ENCODE measurements at regions not wholly inside any gene's neighbourhood (a gene's known extent, or its start where the extent isn't known, plus 50 kb on each side); places are given as distances from the start of the nearest gene placed in this dataset.
A peak's percentile ranks its signal among the peaks of the same experiment; 100 is the strongest.

DNA sequence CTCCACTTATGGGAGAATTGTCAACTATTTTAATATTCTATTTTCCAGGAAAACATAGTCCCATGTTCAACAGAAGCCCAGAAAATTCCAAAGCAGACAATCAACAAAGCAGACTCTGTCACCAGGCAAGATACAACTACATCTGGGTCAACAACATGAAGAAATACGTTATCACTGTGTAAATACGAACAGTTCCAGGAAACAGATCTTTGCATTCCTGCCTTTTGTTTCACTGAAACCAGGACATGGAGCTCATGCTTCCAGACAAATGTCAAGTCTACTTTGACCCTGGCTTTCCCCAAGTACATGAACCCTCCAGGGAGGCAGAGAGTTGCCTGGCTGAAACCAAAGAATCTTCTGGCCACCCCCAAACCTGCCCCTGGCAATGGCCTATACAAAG is 106.7 kb downstream of the SETD4 start (continued):
- peak; percentile 99 for TF ChIP-seq TEAD3 (CRISPR knock-in tag; optimal IDR thresholded peaks at IDR 0.05; ENCODE audit: borderline replicate concordance)
- TF ChIP-seq ZNF234 (CRISPR knock-in tag; conservative IDR thresholded peaks at IDR 0.05): 0 out of 2 replicates have a peak, but pooled peaks have one; percentile 26
- TF ChIP-seq, protein P1, sequence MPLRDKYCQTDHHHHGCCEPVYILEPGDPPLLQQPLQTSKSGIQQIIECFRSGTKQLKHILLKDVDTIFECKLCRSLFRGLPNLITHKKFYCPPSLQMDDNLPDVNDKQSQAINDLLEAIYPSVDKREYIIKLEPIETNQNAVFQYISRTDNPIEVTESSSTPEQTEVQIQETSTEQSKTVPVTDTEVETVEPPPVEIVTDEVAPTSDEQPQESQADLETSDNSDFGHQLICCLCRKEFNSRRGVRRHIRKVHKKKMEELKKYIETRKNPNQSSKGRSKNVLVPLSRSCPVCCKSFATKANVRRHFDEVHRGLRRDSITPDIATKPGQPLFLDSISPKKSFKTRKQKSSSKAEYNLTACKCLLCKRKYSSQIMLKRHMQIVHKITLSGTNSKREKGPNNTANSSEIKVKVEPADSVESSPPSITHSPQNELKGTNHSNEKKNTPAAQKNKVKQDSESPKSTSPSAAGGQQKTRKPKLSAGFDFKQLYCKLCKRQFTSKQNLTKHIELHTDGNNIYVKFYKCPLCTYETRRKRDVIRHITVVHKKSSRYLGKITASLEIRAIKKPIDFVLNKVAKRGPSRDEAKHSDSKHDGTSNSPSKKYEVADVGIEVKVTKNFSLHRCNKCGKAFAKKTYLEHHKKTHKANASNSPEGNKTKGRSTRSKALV (CRISPR knock-in tag; IDR thresholded peaks at IDR 0.05): no peak
- peak; percentile 100 for TF ChIP-seq BCL6 (CRISPR knock-in tag; IDR thresholded peaks at IDR 0.05)
- peak; percentile 82 for TF ChIP-seq KDM1A (CRISPR knock-in tag; IDR thresholded peaks at IDR 0.05)
- TF ChIP-seq CENPT (CRISPR knock-in tag; IDR thresholded peaks at IDR 0.05; ENCODE audit: low read depth): no peak
- TF ChIP-seq ZNF563 (CRISPR knock-in tag; IDR thresholded peaks at IDR 0.05): no peak
- peak; percentile 99 for TF ChIP-seq ELF3 (CRISPR knock-in tag; IDR thresholded peaks at IDR 0.05)
- no peak for TF ChIP-seq EED (CRISPR knock-in tag; IDR thresholded peaks at IDR 0.05)
- TF ChIP-seq, protein P2, sequence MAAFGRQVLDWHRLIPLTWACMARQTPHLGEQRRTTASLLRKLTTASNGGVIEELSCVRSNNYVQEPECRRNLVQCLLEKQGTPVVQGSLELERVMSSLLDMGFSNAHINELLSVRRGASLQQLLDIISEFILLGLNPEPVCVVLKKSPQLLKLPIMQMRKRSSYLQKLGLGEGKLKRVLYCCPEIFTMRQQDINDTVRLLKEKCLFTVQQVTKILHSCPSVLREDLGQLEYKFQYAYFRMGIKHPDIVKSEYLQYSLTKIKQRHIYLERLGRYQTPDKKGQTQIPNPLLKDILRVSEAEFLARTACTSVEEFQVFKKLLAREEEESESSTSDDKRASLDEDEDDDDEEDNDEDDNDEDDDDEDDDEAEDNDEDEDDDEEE (CRISPR knock-in tag; IDR thresholded peaks at IDR 0.05): no peak
- no peak for TF ChIP-seq ARHGAP35 (CRISPR knock-in tag; IDR thresholded peaks at IDR 0.05; ENCODE audit: borderline replicate concordance)
- TF ChIP-seq, protein P3, sequence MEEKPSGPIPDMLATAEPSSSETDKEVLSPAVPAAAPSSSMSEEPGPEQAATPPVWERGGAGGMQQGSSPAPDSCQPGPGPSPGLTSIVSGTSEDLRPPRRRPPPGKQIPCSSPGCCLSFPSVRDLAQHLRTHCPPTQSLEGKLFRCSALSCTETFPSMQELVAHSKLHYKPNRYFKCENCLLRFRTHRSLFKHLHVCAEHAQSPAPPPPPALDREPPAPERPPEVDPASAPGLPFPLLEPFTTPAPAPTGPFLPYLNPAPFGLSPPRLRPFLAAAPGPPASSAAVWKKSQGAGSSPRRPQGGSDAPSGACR (CRISPR knock-in tag; IDR thresholded peaks at IDR 0.05): no peak
- TF ChIP-seq ZBTB38 (CRISPR knock-in tag; IDR thresholded peaks at IDR 0.05): no peak
- TF ChIP-seq ETV6 (CRISPR knock-in tag; conservative IDR thresholded peaks at IDR 0.05): peak; percentile 94; the same call in 1 of the 2 replicates
- TF ChIP-seq, protein P4, sequence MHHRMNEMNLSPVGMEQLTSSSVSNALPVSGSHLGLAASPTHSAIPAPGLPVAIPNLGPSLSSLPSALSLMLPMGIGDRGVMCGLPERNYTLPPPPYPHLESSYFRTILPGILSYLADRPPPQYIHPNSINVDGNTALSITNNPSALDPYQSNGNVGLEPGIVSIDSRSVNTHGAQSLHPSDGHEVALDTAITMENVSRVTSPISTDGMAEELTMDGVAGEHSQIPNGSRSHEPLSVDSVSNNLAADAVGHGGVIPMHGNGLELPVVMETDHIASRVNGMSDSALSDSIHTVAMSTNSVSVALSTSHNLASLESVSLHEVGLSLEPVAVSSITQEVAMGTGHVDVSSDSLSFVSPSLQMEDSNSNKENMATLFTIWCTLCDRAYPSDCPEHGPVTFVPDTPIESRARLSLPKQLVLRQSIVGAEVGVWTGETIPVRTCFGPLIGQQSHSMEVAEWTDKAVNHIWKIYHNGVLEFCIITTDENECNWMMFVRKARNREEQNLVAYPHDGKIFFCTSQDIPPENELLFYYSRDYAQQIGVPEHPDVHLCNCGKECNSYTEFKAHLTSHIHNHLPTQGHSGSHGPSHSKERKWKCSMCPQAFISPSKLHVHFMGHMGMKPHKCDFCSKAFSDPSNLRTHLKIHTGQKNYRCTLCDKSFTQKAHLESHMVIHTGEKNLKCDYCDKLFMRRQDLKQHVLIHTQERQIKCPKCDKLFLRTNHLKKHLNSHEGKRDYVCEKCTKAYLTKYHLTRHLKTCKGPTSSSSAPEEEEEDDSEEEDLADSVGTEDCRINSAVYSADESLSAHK (CRISPR knock-in tag; IDR thresholded peaks at IDR 0.05; ENCODE audit: borderline replicate concordance): no peak
- peak; percentile 94 for TF ChIP-seq ISL2 (CRISPR knock-in tag; IDR thresholded peaks at IDR 0.05)
- TF ChIP-seq SALL1 (CRISPR knock-in tag; IDR thresholded peaks at IDR 0.05): peak; percentile 91
- no peak for TF ChIP-seq ARNT (IDR thresholded peaks at IDR 0.05)
- TF ChIP-seq, protein P5, sequence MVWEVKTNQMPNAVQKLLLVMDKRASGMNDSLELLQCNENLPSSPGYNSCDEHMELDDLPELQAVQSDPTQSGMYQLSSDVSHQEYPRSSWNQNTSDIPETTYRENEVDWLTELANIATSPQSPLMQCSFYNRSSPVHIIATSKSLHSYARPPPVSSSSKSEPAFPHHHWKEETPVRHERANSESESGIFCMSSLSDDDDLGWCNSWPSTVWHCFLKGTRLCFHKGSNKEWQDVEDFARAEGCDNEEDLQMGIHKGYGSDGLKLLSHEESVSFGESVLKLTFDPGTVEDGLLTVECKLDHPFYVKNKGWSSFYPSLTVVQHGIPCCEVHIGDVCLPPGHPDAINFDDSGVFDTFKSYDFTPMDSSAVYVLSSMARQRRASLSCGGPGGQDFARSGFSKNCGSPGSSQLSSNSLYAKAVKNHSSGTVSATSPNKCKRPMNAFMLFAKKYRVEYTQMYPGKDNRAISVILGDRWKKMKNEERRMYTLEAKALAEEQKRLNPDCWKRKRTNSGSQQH (CRISPR knock-in tag; IDR thresholded peaks at IDR 0.05; ENCODE audit: low read depth): no peak
- no peak for TF ChIP-seq ZNF451 (CRISPR knock-in tag; IDR thresholded peaks at IDR 0.05)
- no peak for TF ChIP-seq ATF7-NPFF (CRISPR knock-in tag; IDR thresholded peaks at IDR 0.05; ENCODE audit: low read depth)
- TF ChIP-seq AKAP8 (CRISPR knock-in tag; IDR thresholded peaks at IDR 0.05): no peak
- peak; percentile 93 for TF ChIP-seq MIER3 (CRISPR knock-in tag; IDR thresholded peaks at IDR 0.05; ENCODE audit: borderline replicate concordance)
- no peak for TF ChIP-seq NBN (conservative IDR thresholded peaks at IDR 0.05)

All from HepG2 (cell line).